ENCODE measurements at regions not wholly inside any gene's neighbourhood (a gene's known extent, or its start where the extent isn't known, plus 50 kb on each side); places are given as distances from the start of the nearest gene placed in this dataset.
A peak's percentile ranks its signal among the peaks of the same experiment; 100 is the strongest.
"Not testable (repeated sequence)": the region's sequence is repeated elsewhere in the genome, so short reads cannot be mapped to it uniquely, and the experiment has no call there.

- TF ChIP-seq, protein P1, sequence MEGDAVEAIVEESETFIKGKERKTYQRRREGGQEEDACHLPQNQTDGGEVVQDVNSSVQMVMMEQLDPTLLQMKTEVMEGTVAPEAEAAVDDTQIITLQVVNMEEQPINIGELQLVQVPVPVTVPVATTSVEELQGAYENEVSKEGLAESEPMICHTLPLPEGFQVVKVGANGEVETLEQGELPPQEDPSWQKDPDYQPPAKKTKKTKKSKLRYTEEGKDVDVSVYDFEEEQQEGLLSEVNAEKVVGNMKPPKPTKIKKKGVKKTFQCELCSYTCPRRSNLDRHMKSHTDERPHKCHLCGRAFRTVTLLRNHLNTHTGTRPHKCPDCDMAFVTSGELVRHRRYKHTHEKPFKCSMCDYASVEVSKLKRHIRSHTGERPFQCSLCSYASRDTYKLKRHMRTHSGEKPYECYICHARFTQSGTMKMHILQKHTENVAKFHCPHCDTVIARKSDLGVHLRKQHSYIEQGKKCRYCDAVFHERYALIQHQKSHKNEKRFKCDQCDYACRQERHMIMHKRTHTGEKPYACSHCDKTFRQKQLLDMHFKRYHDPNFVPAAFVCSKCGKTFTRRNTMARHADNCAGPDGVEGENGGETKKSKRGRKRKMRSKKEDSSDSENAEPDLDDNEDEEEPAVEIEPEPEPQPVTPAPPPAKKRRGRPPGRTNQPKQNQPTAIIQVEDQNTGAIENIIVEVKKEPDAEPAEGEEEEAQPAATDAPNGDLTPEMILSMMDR (IDR thresholded peaks at IDR 0.05) = no peak
- Histone ChIP-seq H3K27me3 (no peaks in the 10 kb centered on the region), H3K27ac (no peak overlapping the region), H3K4me3 (no peak overlapping the region), H3K9me3 (peaks cover 5% of the 10 kb centered on the region), H3K4me1 (no peaks in the 10 kb centered on the region), H3K36me3 (no peaks in the 10 kb centered on the region)
- intact Hi-C loops (cut with DNase I) = no loop called here
- ATAC-seq (no peak), DNase-seq (peak; percentile 44)
These were observed 576.0 kb downstream of the KCNJ18 start for GRCh38 chr17:22268214-22268911.

- no peaks in the 10 kb centered on the region for H3K27me3 ChIP-seq
- no peak overlapping the region for H3K27ac ChIP-seq
- H3K9me3 ChIP-seq = peaks cover 5% of the 10 kb centered on the region
- no peaks in the 10 kb centered on the region for H3K36me3 ChIP-seq
- intact Hi-C loops (cut with DNase I) = no loop called here
- TF ChIP-seq, protein P1 (IDR thresholded peaks at IDR 0.05) = no peak
- no peak overlapping the region for H3K4me3 ChIP-seq
- ATAC-seq = no peak
- no peaks in the 10 kb centered on the region for H3K4me1 ChIP-seq
- no peak for DNase-seq
These were observed 576.5 kb downstream of the KCNJ18 start for GRCh38 chr17:22268912-22269220.

GRCh38 chr17:22270381-22270780 is 578.1 kb downstream of the KCNJ18 start:
- ATAC-seq (no peak), DNase-seq (no peak)
- intact Hi-C loops (cut with DNase I) = no loop called here
- no peak overlapping the region for H3K27ac ChIP-seq
- no peaks in the 10 kb centered on the region for H3K9me3 ChIP-seq
- TF ChIP-seq, protein P1 (IDR thresholded peaks at IDR 0.05) = no peak
- H3K4me1 ChIP-seq = no peaks in the 10 kb centered on the region
- no peak overlapping the region for H3K4me3 ChIP-seq
- H3K27me3 ChIP-seq = no peaks in the 10 kb centered on the region
- no peaks in the 10 kb centered on the region for H3K36me3 ChIP-seq

DNA sequence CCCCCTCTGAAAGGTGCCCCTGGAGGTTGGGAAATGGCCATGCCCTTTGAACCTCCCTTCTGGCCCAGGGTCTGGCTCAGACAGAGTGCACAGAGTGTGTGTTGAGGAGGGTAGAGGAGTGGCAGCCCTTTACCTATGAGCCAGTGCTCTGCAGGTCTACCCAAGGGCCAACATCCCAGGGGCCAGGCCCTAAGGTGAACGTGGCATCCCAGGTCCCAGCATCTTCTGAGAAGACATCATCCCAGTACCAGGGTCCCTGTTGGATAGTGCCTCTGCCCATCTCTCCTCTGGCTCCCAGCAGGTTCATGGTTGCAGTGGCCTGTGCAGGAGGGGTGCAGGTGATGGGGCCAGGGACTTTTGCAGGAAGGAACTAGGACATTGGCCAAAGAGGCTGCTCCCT is 578.5 kb downstream of the KCNJ18 start:
- H3K9me3 ChIP-seq; H3K4me1 ChIP-seq; H3K27ac ChIP-seq; H3K4me3 ChIP-seq; H3K27me3 ChIP-seq; ATAC-seq; H3K36me3 ChIP-seq; intact Hi-C loops (cut with DNase I): not testable (repeated sequence)
- DNase-seq = peak; percentile 37

GRCh38 chr17:22272363-22273146 is 580.2 kb downstream of the KCNJ18 start:
- no peak overlapping the region for H3K27ac ChIP-seq
- DNase-seq (peak; percentile 10), ATAC-seq (no peak)
- H3K27me3 ChIP-seq = no peaks in the 10 kb centered on the region
- intact Hi-C loops (cut with DNase I) = no loop called here
- no peaks in the 10 kb centered on the region for H3K4me1 ChIP-seq
- no peak overlapping the region for H3K4me3 ChIP-seq
- H3K36me3 ChIP-seq = no peaks in the 10 kb centered on the region
- TF ChIP-seq, protein P1 (IDR thresholded peaks at IDR 0.05) = no peak
- no peaks in the 10 kb centered on the region for H3K9me3 ChIP-seq

DNA sequence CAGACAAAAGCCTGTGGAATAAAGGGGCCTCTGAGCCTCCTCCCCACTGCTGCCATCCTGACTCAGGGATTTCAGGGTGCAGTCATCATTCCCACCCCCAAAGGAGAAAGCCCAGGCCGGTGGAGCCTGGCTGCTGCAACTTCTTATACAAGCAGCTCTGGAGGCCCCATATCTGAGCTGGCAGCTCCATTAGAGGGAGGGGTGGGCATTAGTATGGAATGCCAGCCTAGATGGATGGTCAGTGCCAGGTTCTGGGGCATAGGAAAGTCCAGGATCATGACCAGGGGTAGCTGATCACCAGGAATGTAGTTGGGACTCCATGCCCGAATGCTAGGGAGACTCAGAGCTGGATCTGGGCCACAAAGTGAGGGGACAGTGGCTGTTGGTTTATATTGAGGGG is 581.0 kb downstream of the KCNJ18 start:
- no peaks in the 10 kb centered on the region for H3K27me3 ChIP-seq
- intact Hi-C loops (cut with DNase I) = no loop called here
- TF ChIP-seq, protein P1 (IDR thresholded peaks at IDR 0.05) = no peak
- H3K36me3 ChIP-seq = no peaks in the 10 kb centered on the region
- H3K9me3 ChIP-seq = no peaks in the 10 kb centered on the region
- ATAC-seq (no peak), DNase-seq (peak; percentile 54)
- no peak overlapping the region for H3K4me3 ChIP-seq
- no peak overlapping the region for H3K27ac ChIP-seq
- H3K4me1 ChIP-seq = no peaks in the 10 kb centered on the region

All from upper lobe of right lung (tissue), 1 donor.